Liver (tissue), 8 donors: ENCODE measurements at regions not wholly inside any gene's neighbourhood (a gene's known extent, or its start where the extent isn't known, plus 50 kb on each side); places are given as distances from the start of the nearest gene placed in this dataset.

ENCODE experiments used
- DNase-seq: peaks from one replicate; pipeline ENCODE4 v3.0.0-alpha.2; 2017; ENCODE audit warnings: low spot score
- H3K27ac ChIP-seq, 2 donors: one replicate each; pipeline ENCODE4 v1.7.0; 2013; ENCODE audit warnings: inconsistent platforms in 2 of 2, low read length in 2 of 2, control low read depth in 1 of 2, low read depth in 1 of 2, mild to moderate bottlenecking in 1 of 2
- H3K27me3 ChIP-seq, 4 donors: one replicate each; pipeline versions ENCODE4 v1.6.1 to v1.7.0; 2013; ENCODE audit warnings: low read length in 3 of 4, inconsistent platforms in 1 of 4, mild to moderate bottlenecking in 1 of 4, moderate library complexity in 1 of 4; ENCODE audit not compliant: control insufficient read depth in 4 of 4, insufficient read depth in 4 of 4
- H3K36me3 ChIP-seq, 4 donors: one replicate each; pipeline versions ENCODE4 v1.6.1 to v1.7.0; 2013; ENCODE audit warnings: low read length in 3 of 4, mild to moderate bottlenecking in 3 of 4, low read depth in 1 of 4, moderate library complexity in 1 of 4; ENCODE audit not compliant: control insufficient read depth in 4 of 4, insufficient read depth in 3 of 4
- H3K4me1 ChIP-seq, 4 donors: one replicate each; pipeline versions ENCODE4 v1.6.1 to v1.7.0; 2013; ENCODE audit warnings: low read length in 3 of 4, mild to moderate bottlenecking in 3 of 4, moderate library complexity in 1 of 4; ENCODE audit not compliant: control insufficient read depth in 4 of 4, insufficient read depth in 4 of 4
- H3K4me3 ChIP-seq, 3 donors: one replicate each; pipeline versions ENCODE4 v1.6.1 to v1.7.0; 2013; ENCODE audit warnings: low read length in 3 of 3, control low read depth in 1 of 3, low read depth in 1 of 3, mild to moderate bottlenecking in 1 of 3
- H3K9ac ChIP-seq, 2 donors: one replicate each; pipeline ENCODE4 v1.7.0; 2013; ENCODE audit warnings: low read length in 2 of 2, mild to moderate bottlenecking in 2 of 2, moderate library complexity in 2 of 2, control low read depth in 1 of 2, low read depth in 1 of 2
- H3K9me3 ChIP-seq, 4 donors: one replicate each; pipeline versions ENCODE4 v1.6.1 to v1.7.0; 2013; ENCODE audit warnings: low read length in 3 of 4; ENCODE audit not compliant: control insufficient read depth in 4 of 4
- ATF3 ChIP-seq: IDR thresholded peaks from 2 replicates; pipeline ENCODE4 v1.6.1; 2016; ENCODE audit warnings: antibody characterized with exemption
- FOXA1 ChIP-seq: IDR thresholded peaks from 2 replicates; pipeline ENCODE4 v1.6.1; 2016; ENCODE audit warnings: antibody characterized with exemption
- FOXA2 ChIP-seq: IDR thresholded peaks from 2 replicates; pipeline ENCODE4 v1.6.1; 2016; ENCODE audit warnings: antibody characterized with exemption
- RAD21 ChIP-seq, 2 donors: IDR thresholded peaks; 2 replicates each; pipeline ENCODE4 v1.6.1; 2016; ENCODE audit warnings: antibody characterized with exemption in 2 of 2, mild to moderate bottlenecking in 2 of 2
- RXRA ChIP-seq, 2 donors: IDR thresholded peaks; 2 replicates each; pipeline ENCODE4 v1.6.1; 2017 to 2018; ENCODE audit warnings: antibody characterized with exemption in 2 of 2, mild to moderate bottlenecking in 1 of 2
- WGBS: extraction: QIAGEN DNeasy Blood & Tissue Kit; methylation state at CpG from one replicate; pipeline ENCODE4 v1.1.7; 2013; 5-methylcytosine and 5-hydroxymethylcytosine counted together
- TF ChIP-seq, protein P1 (sequence below): IDR thresholded peaks from 2 replicates; pipeline ENCODE4 v1.6.1; 2016; ENCODE audit warnings: antibody characterized with exemption
- TF ChIP-seq, protein P2 (sequence below): fragments of 150-350 bp; IDR thresholded peaks from 2 replicates; pipeline ENCODE4 v1.5.1; 2017; ENCODE audit warnings: improper control_type of control experiment, low read depth, low read length; ENCODE audit not compliant: missing input control
- TF ChIP-seq, protein P3 (sequence below): IDR thresholded peaks from 2 replicates; pipeline ENCODE4 v1.6.1; 2016; ENCODE audit warnings: antibody characterized with exemption, mild to moderate bottlenecking
- TF ChIP-seq, protein P4 (sequence below): IDR thresholded peaks from 2 replicates; pipeline ENCODE4 v1.6.1; 2016; ENCODE audit warnings: antibody characterized with exemption
- donor health status: healthy.
- donor health status: healthy.
- donor health status: healthy.
- donor health status: healthy.
- donor health status: healthy.

DNA sequence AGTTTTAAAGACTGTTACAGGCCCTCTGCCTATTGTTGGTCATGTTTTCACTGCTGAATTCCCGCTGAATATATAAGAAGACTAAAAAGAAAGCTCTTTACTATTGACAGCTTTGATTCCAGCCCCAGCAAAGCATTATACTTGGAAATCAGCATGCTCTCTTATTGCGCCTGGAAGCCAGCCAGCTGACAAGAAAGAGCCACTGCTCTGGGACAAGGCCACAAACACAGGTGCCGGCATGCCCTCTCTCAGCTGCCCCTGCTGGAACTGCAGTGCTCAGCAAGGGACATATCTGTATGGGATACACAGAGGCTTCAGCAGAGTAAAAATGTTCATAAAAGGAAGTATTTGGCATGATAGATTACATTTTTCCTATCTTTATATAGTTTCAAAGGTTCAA, 523.9 kb downstream of the ADRA2A start:
- 66% methylated on average over 3 of the region's 3 CpGs for WGBS
- DNase-seq = no peak

GRCh38 chr10:111612273-111612672, 535.4 kb downstream of the ADRA2A start:
- WGBS = 77% methylated on average over 1 of the region's 1 CpG
- Histone ChIP-seq H3K9me3 (no peaks in the 10 kb centered on the region), H3K36me3 (no peaks in the 10 kb centered on the region), H3K27ac (no peak overlapping the region), H3K4me3 (no peak overlapping the region), H3K4me1 (no peaks in the 10 kb centered on the region), H3K27me3 (no peaks in the 10 kb centered on the region), H3K9ac (no peak overlapping the region)
- TF ChIP-seq RXRA (IDR thresholded peaks at IDR 0.05) = no peak
- TF ChIP-seq, protein P1, sequence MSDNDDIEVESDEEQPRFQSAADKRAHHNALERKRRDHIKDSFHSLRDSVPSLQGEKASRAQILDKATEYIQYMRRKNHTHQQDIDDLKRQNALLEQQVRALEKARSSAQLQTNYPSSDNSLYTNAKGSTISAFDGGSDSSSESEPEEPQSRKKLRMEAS = no peak
- no peak for TF ChIP-seq ATF3
- no peak for DNase-seq

More for the DNA sequence above, 523.9 kb downstream of the ADRA2A start:
- TF ChIP-seq, protein P2, sequence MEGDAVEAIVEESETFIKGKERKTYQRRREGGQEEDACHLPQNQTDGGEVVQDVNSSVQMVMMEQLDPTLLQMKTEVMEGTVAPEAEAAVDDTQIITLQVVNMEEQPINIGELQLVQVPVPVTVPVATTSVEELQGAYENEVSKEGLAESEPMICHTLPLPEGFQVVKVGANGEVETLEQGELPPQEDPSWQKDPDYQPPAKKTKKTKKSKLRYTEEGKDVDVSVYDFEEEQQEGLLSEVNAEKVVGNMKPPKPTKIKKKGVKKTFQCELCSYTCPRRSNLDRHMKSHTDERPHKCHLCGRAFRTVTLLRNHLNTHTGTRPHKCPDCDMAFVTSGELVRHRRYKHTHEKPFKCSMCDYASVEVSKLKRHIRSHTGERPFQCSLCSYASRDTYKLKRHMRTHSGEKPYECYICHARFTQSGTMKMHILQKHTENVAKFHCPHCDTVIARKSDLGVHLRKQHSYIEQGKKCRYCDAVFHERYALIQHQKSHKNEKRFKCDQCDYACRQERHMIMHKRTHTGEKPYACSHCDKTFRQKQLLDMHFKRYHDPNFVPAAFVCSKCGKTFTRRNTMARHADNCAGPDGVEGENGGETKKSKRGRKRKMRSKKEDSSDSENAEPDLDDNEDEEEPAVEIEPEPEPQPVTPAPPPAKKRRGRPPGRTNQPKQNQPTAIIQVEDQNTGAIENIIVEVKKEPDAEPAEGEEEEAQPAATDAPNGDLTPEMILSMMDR = no peak
- TF ChIP-seq FOXA1 (no peak), RAD21 (IDR thresholded peaks at IDR 0.05) (no peak), RXRA (IDR thresholded peaks at IDR 0.05) (no peak), FOXA2 (no peak), ATF3 (no peak)
- TF ChIP-seq, protein P3, sequence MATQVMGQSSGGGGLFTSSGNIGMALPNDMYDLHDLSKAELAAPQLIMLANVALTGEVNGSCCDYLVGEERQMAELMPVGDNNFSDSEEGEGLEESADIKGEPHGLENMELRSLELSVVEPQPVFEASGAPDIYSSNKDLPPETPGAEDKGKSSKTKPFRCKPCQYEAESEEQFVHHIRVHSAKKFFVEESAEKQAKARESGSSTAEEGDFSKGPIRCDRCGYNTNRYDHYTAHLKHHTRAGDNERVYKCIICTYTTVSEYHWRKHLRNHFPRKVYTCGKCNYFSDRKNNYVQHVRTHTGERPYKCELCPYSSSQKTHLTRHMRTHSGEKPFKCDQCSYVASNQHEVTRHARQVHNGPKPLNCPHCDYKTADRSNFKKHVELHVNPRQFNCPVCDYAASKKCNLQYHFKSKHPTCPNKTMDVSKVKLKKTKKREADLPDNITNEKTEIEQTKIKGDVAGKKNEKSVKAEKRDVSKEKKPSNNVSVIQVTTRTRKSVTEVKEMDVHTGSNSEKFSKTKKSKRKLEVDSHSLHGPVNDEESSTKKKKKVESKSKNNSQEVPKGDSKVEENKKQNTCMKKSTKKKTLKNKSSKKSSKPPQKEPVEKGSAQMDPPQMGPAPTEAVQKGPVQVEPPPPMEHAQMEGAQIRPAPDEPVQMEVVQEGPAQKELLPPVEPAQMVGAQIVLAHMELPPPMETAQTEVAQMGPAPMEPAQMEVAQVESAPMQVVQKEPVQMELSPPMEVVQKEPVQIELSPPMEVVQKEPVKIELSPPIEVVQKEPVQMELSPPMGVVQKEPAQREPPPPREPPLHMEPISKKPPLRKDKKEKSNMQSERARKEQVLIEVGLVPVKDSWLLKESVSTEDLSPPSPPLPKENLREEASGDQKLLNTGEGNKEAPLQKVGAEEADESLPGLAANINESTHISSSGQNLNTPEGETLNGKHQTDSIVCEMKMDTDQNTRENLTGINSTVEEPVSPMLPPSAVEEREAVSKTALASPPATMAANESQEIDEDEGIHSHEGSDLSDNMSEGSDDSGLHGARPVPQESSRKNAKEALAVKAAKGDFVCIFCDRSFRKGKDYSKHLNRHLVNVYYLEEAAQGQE = no peak
- TF ChIP-seq, protein P4, sequence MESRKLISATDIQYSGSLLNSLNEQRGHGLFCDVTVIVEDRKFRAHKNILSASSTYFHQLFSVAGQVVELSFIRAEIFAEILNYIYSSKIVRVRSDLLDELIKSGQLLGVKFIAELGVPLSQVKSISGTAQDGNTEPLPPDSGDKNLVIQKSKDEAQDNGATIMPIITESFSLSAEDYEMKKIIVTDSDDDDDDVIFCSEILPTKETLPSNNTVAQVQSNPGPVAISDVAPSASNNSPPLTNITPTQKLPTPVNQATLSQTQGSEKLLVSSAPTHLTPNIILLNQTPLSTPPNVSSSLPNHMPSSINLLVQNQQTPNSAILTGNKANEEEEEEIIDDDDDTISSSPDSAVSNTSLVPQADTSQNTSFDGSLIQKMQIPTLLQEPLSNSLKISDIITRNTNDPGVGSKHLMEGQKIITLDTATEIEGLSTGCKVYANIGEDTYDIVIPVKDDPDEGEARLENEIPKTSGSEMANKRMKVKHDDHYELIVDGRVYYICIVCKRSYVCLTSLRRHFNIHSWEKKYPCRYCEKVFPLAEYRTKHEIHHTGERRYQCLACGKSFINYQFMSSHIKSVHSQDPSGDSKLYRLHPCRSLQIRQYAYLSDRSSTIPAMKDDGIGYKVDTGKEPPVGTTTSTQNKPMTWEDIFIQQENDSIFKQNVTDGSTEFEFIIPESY = no peak
- TF ChIP-seq, protein P1 = no peak
- H3K4me3 ChIP-seq = no peak overlapping the region
- H3K27me3 ChIP-seq = no peaks in the 10 kb centered on the region
- H3K9me3 ChIP-seq = no peaks in the 10 kb centered on the region
- no peaks in the 10 kb centered on the region for H3K36me3 ChIP-seq
- H3K4me1 ChIP-seq = no peaks in the 10 kb centered on the region
- no peak overlapping the region for H3K27ac ChIP-seq
- H3K9ac ChIP-seq = no peak overlapping the region
